NCI-H524 treated with DMSO at 0.1 percent for 48 hours (cell line): ENCODE measurements at regions not wholly inside any gene's neighbourhood (a gene's known extent, or its start where the extent isn't known, plus 50 kb on each side); places are given as distances from the start of the nearest gene placed in this dataset.

Source experiments
- DNase-seq: peaks from one replicate; lab custom pipeline; 2025; lab: John Stamatoyannopoulos, UW

GRCh38 chr1:13878021-13878420 lies 178.0 kb downstream of the PRDM2 start:
- no peak for DNase-seq

GRCh38 chr1:13878451-13878850 lies 178.5 kb downstream of the PRDM2 start:
- no peak for DNase-seq

- no peak for DNase-seq
Observed at GRCh38 chr1:13881385-13882088, 181.5 kb downstream of the PRDM2 start.

- DNase-seq, result no peak
Observed at GRCh38 chr1:13888351-13888986, 188.5 kb downstream of the PRDM2 start.

GRCh38 chr1:13889495-13889894 lies 189.5 kb downstream of the PRDM2 start:
- DNase-seq, result no peak

- DNase-seq, result no peak
Observed at GRCh38 chr1:13890766-13891165, 190.8 kb downstream of the PRDM2 start.

- no peak for DNase-seq
Observed at GRCh38 chr1:13892198-13892597, 192.2 kb downstream of the PRDM2 start.

GRCh38 chr1:13892671-13893325 lies 192.8 kb downstream of the PRDM2 start:
- DNase-seq, result no peak

- DNase-seq, result no peak
Observed at GRCh38 chr1:13893409-13893821, 193.4 kb downstream of the PRDM2 start.

GRCh38 chr1:13896932-13897331 lies 196.9 kb downstream of the PRDM2 start:
- no peak for DNase-seq

- no peak for DNase-seq
Observed at GRCh38 chr1:13898406-13898805, 198.4 kb downstream of the PRDM2 start.

- no peak for DNase-seq
Observed at GRCh38 chr1:13899856-13900255, 199.9 kb downstream of the PRDM2 start.

GRCh38 chr1:13900583-13900982 lies 200.6 kb downstream of the PRDM2 start:
- no peak for DNase-seq

- no peak for DNase-seq
Observed at GRCh38 chr1:13901039-13901438, 201.1 kb downstream of the PRDM2 start.

GRCh38 chr1:13901597-13901996 lies 201.6 kb downstream of the PRDM2 start:
- no peak for DNase-seq

- DNase-seq, result no peak
Observed at GRCh38 chr1:13908128-13908527, 208.1 kb downstream of the PRDM2 start.

GRCh38 chr1:13911697-13912619 lies 212.0 kb downstream of the PRDM2 start:
- no peak for DNase-seq

GRCh38 chr1:13913396-13913795 lies 213.4 kb downstream of the PRDM2 start:
- no peak for DNase-seq

- DNase-seq, result no peak
Observed at GRCh38 chr1:13916530-13916929, 216.5 kb downstream of the PRDM2 start.

- DNase-seq, result no peak
Observed at GRCh38 chr1:13917607-13918006, 217.6 kb downstream of the PRDM2 start.

GRCh38 chr1:13918862-13919261 lies 218.9 kb downstream of the PRDM2 start:
- no peak for DNase-seq

- no peak for DNase-seq
Observed at GRCh38 chr1:13921190-13921589, 221.2 kb downstream of the PRDM2 start.
